CD4-positive, alpha-beta T cell treated with Interleukin-15 for 1 hour (primary cell): ENCODE measurements at regions not wholly inside any gene's neighbourhood (a gene's known extent, or its start where the extent isn't known, plus 50 kb on each side); places are given as distances from the start of the nearest gene placed in this dataset.

Experiments used
- DNase-seq: peaks from one replicate; pipeline ENCODE4 v3.0.0-alpha.2; 2020

DNA sequence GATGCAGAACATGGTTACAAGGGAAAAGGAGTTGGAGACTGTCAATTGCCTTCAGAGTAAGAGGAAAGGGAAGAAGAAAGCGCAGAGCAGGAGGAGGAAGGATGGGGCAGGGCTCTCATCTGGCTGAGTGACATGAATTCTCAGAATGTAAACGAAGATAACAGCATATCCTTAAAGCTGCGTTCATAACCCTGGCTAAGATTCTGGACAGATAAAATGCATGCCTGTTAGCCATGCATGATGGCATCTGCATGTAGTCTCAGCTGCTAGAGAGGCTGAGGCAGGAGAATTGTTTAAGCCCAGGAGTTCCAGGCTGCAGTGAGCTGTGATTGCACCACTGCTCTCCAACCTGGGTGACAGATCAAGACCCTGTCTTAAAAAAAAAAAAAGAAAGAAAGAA lies 493.5 kb upstream of the PRKX start:
- DNase-seq: no peak

DNA sequence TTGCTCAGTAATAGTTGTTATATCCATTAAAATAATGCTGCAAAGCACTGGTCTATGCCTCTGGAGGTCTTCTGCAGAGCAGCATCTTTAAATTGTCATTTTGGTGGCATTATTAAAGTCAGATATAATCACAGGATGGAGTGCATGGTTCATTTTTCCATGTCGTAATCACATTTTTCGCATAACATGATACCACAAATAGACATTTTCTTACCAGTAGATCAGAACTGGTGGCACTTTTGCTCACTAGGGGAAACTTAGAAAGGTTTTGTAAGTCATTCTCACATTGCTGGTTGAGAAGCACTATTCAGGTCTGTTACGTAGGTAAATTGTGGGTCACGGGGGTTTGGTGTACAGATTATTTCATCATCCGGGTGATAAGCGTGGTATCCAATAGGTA lies 484.5 kb upstream of the PRKX start:
- no peak for DNase-seq

DNA sequence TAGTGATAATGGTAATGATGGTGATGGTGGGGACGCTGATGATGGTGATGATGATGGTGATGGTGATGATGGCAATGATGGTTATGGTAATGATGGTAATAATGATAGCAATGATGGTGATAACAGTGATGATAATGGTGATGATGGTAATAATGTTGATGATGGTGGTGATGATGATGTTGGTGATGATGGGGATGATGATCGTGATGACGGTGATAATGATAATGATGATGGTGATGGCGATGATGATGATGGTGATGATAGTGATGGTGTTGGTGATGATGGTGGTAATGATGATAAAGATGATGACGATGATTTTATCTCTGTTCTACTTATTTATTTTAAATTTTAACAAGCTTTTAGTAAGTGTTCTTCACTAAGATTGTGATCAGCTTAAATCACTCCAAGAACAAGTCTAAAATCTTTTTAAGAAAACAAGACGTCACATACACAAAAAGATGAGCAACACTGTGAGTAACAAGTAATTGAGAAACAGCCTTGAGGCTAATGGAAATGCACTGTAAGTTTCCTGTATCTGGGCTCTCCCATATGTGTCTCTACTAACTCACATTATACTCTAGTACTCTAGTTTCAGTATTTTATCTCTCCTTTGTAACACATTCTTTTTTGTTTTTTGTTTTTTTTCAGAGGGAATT lies 480.2 kb upstream of the PRKX start:
- DNase-seq: no peak

DNA sequence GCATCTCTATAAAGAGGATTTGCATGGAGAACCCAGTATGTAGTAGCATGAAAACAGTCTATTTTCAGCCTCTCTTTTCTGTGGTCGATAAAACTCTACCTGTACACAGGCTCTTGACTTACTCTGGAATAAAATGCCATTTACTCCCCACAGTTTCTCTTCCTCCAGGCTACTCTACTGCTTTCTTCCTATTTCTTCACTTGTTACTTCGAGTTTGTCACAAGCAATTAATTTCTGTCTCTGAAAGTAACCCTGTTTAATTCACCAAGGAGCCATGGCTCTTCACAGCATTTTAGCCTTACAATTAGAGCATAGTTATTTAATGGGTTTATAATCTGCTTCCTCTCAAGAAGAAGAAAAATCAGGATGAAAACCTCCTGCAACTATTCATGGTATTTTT lies 472.9 kb upstream of the PRKX start:
- no peak for DNase-seq

DNA sequence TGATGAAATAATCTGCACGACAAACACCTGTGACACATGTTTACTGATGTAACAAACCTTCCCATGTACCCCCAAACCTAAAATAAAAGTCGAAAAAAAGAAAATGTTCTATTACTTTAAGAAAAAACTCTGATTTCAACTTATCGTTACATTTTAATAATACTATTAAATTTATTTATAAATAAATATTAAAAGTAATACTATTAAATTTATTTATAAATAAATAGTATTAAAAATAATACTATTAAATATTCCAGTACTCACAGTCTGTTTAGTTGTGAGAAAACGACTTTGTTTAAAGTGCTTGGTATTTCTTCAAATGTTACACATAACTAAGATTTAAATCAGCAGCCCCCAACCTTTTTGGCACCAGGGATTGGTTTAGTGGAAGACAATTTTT lies 471.6 kb upstream of the PRKX start:
- DNase-seq: no peak

DNA sequence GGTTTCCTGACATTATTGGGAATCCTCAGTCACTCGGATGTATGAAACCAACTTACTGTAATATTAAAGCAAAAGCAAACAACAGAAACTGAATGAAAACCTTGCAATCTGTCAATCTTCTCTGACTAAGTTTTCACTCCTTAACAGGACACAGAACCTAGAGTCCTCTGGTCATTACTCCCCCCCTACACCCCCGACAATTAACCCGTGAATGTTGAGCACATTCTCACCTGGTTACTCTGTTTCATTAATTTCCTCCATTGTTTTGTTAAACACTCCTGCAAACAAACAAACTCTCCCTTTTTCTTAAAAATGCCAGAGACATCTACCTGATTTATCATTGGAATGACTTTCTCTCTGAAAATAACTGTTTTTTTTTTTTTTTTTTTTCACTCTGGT lies 469.0 kb upstream of the PRKX start:
- no peak for DNase-seq

DNA sequence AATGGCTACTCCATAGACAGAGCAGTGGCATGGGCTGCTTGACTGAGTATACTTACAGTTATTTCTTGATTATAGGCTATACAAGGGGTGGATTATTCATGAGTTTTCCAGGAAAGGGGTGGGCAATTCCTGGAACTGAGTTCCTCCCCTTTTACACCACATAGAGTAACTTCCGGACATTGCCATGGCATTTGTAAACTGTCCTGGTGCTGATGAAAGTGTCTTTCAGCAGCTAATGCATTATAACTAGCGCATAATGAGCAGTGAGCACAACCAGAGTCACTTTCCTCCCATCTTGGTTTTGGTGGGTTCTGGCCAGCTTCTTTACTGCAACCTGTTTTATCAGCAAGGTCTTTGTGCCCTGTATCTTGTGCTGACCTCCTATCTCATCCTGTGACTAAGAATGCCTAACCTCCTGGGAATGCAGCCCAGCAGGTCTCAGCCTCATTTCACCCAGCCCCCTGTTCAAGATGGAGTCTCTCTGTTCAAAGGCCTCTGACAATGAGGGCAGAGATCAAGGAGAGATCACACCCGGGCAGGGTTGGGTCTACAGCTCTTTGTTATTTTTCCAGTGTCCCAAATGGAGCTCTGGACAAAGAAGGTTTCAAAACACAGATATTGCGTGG lies 468.4 kb upstream of the PRKX start:
- no peak for DNase-seq

DNA sequence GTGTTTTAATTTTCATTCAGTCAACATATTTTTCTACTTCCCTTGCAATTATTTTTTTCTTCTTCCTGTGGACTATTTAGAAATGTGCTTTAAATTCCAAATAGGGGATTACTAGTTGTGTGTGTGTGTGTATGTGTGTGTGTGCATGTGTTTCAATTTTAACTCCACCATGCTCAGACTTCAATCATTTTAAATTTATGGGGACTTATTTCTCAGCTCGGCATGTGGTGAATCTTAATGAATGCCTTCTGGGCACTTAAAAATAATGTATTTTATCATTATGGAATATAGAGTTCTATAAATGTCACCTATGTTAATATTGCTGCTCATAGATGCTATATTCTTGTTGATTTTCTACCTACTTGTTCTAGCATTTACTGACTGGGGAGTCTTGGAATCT lies 465.6 kb upstream of the PRKX start:
- no peak for DNase-seq

DNA sequence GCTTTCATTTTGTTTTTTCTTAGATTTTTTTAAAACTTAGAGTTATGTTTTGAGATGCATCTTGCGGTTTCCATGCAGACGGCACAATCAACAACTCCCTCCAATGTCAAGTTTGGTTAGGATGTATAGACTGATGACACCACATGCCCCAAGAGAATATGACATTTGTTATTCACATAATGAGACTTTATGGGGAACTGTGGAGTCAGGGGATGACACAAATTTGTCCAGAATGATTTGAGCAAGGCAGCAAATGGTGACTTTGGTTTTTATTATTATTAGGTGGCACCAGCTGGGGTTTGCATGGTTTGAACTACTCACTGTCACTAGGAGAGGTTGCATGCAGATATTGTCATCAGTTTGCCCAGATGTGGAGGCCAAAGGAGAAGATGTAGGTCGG lies 461.8 kb upstream of the PRKX start:
- DNase-seq: no peak

DNA sequence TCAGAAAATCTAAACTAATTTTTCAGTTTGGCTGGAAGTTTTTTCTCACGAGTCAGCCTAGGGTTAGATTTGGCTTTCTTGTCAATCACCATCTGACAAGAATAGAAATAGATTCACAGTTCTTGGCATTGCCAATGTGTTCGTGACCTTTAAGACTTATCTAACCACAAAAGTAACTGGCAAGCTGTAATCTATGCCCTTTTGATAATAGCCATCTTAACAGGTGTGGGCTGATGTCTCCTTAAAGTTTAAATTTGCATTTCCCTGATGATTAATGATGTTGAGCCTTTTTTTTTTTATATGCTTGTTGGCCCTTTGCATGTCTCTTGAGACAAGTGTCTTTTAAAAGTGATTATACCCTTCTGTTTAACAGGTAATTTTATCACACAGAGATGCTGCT lies 460.3 kb upstream of the PRKX start:
- DNase-seq: no peak

DNA sequence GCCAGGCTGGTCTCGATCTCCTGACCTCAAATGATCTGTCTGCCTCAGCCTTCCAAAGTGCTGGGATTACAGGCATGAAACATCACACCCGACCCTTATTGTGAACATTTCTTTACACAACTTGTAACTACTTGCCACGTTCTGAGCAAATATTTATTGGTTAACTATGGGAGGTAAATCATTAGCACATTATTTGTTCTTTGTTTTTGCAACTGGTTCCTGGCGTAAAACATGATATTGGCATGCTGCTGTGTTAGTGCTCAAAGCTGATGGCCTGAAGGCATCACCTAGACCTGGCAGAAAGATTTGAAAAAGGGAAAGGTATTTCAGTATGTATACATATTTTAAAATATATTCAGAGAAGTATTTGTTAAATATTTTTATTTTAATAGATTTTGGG lies 438.3 kb upstream of the PRKX start:
- no peak for DNase-seq

DNA sequence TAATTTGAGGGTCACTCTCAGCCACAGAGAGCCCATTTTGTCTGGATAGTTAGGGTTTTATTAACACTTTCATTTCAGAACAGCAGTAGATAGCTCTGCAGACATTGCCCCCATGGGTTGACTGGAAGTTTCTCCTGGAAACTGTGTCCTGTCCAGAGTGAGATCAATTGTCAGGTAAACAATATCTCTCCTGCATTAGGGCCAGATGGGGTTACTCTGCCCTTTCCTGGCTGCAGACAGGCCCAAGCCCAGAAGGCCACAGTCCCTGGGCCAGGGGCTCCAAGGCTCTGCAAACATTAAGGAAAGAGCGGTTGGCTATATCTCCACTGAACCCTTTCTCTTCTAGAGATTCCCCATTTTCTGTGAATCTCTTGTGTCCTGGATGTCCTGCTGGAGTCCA lies 436.8 kb upstream of the PRKX start:
- DNase-seq: no peak

DNA sequence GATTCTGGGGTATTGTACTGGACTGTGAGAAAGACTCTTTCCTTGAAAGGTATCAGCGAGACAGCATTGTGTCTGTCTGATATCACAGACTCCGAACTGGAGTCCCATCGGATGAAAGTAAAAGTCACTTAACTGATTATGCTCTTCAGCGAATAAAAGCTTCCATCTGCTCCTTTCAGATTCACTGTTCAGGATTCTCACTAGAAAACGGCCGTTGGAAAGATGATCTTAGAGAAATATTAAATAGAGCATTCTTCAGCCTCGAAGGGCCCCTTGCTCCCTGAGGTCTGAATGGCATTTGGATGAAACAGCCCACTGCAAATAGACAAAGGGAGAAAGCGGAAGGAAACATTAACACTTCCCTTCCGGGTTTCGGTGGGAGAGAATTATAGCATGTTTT lies 416.2 kb upstream of the PRKX start:
- no peak for DNase-seq

DNA sequence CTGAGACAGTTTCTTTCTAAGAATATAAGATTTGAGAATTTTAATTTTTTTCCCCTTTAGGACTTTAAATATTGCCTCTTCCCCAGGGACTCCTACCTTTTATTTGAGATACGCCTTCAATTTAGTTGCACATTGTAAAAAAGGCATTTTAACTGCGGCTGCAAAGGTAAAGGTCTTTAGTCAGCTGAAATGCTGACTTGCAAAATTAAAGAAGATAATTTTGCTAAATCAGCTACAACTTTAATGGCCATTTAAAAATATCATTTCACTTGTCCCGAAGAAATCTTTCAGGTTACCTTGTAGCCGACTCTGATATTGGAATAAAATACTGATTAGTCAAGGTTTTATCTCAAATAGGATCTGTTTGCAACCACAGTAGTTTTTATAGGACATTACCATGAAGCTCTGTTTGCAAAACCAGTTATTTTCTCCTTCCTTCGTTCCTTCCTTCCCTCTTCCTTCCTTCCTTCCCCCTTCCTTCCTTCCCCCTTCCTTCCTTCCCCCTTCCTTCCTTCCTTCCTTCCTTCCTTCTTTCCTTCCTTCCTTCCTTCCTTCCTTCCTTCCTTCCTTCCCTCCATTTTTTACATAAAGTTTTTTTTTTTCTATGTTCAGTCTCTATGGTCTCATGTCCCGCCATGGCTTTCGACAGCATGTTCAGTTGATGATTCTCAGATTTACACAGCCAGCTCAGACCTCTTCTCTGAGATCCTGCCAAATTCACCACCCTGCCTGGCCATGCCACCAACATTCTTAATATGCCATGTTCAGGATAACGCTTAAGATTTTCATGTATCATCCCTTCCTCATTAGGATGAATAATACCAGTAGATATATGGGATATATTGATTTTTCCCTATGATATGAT lies 405.4 kb upstream of the PRKX start:
- no peak for DNase-seq

DNA sequence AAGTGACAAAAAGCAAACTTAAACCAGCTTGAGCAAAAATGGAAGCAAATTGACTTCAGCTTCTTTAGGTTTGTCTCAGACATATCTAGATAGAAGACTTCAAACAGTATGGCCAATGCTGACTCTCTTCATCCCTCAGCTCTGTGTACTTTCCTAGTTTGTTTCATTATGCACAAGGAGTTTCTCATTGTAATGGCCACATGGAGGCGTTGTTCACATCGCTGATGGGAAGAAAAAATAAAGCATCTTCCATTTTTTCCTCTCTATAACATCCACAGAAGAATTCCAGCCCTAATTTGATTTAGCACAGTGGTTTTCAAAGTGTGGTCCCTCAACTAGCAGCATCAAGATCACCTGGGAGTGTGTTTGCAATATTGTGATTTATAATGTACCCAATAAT lies 397.5 kb upstream of the PRKX start:
- no peak for DNase-seq

DNA sequence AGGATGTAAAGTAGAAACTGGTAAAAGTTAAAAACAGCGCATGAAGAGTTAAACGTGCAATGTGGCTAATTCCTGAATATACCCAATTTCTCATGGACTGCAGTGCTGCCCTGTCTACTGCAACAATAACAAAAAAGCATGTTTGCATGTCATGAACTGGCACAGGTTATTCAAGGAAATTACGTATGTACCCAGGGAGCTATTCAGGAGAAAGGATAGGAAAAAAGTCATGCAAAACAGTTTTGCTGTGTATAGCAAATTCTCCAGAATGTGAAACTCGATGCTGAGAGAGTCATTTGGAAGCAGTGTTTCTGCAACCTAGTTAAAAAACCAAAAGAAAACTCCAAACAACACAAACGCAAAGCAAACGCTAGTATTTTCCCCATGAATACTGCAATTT lies 381.5 kb upstream of the PRKX start:
- DNase-seq: no peak

DNA sequence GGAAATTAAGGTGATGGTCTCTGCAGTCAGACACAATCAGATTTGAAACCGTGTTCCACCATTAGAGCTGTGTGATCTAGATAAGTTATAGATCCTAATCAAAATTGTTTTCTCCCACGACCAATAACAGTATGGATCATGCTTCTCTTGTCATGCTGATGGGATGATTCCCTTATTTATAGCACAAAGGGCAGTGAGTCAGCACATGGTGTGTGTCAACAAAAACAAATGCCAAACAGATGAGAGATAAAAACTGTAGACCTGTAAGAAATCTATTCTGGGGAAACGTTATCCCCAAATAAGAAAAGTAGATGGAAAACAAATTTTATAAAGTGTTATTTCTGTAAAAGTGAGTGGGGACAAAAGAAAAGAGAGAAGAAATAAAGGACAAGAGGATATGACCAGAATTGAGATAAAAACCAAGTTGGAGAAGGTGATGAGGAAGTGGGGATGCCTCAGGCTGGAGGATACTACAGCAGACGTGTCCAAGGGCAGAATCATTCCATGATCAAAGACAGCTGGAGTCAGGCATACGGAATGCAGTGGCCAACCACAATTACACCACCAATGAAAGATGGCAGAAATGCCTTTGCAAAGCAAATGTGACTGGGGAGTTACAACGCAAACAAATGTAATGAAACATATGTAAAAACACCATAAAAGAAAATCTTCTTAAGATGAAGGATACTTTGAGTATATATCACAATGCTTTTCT lies 377.8 kb upstream of the PRKX start:
- no peak for DNase-seq

DNA sequence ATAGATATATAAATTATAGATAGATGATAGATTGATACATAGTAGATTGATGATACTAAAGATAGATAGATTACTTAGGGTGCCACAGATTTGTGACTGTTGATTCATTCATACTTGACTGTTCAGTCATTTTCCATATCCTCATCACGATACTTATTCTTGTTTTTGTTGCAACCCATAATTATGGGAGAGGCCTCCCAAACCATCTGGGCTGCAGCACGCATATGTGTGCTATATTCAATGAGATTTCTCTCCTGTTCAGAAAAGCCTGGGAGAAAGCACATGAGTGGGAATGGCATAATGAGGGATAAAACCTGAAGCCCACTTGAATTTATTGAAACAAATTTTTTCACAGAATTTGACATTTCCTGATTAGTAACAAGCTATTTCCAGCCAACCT lies 346.4 kb upstream of the PRKX start:
- DNase-seq: no peak

DNA sequence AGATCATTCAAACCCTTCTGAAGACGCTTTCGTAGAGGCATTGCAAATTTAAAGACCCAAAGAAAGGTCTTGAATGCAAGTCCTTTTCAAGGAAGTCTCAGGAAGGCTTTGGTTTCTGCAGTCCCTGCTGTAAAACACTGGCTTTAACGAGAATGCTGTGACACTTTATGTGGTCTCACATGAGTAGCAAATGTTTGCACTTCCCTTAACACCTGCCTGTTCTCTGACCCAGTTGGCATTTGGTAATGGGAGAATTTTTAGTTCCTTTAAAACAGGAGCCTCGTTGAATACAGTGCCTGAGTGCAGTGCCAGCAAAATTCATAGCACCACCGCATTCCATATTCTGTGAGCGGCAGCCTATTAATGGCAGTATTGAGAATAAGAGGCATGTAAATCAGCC lies 330.5 kb upstream of the PRKX start:
- no peak for DNase-seq

DNA sequence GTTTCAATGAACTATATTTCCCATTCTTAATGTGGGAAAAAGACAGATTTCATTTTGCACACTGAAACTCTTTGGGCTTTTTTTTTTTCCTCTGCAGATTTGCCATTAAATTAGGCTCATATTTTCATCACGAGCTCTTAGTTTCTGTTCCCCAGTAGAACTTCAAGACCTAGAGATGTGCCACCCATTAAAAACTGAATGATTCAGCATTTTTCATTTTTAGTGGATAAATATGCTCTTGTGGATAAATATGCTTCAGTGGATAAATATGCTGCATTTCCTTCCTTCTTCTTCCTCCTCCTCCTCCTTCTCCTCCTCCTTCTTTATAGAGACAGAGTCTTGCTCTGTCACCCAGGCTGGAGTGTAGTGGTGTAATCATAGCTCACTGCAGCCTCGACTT lies 322.4 kb upstream of the PRKX start:
- no peak for DNase-seq

DNA sequence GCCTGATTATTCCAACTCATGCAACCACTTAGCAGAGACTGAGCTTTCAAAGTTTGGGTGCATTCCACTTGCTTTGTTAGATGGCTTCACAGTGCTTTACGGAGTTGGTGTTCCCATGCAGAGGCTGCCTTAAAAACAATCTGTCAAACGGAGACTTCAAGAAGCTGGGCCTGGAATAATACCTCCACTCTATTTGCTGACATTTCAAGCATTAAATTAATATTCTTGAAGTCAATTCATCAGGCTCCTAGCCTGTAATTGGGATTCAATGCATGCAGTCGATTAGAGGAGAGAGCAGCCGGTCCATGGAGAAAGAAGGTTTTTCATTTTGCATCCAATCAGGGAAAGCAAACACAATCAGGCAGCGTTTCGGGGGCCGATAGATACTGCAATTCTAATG lies 314.7 kb upstream of the PRKX start:
- no peak for DNase-seq

DNA sequence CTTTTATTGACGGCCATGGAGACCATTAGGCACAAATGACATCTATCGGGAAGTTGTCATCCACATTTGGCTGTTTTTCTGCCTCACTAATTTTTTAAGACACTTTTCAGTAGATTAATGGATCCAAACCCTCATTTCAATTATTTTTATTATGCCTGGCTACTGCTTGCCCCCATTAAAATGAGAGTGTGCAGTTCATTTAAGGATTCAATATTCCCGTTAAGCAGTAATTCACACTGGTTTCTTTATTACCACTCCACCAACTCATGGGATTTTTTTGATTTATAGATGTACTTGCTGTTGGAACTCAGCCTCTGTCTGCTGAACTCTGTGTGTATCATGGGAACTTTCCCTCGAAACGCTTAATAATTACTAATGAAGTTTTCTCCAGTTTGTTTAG lies 291.8 kb upstream of the PRKX start:
- no peak for DNase-seq

DNA sequence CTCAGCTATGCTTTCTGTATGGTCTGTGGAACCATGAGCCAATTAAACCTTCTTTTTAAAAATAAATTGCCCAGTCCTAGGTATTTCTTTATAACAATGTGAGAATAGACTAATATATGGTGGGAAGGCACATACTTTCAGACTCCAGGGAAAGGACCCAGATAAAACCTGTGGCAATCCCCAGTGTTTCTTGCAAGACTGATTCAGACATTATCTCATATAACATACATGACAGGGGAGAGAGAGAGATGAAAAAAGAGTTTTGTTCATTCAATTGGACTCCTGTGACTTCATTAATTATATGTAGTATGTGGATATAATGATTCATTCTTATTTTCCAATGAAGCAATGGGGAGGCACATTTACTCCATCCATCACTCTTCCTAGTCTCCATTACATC lies 291.4 kb upstream of the PRKX start:
- no peak for DNase-seq

DNA sequence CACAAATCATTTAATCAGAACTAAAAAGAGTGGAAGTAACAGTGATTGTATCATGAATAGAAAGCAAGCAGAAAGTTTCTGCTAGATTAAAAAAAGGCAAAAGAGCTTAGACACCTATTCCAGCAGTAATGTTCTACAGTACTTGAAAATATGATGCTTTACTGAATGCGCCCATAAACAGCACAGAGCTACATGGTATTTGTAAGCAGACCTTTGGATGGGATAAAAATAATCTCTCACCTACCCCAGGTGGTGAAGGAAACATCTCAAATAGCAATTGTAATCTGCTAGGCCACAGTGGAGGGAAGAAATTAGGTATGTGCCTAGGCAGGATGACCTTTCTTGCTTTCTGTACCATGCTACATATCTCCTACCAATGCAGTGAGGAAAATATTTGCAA lies 280.9 kb upstream of the PRKX start:
- DNase-seq: no peak
